GM18526 (cell line): ENCODE measurements at regions not wholly inside any gene's neighbourhood (a gene's known extent, or its start where the extent isn't known, plus 50 kb on each side); places are given as distances from the start of the nearest gene placed in this dataset.

Experiments used
- POLR2A ChIP-seq: IDR thresholded peaks from 3 replicates; pipeline ENCODE4 v1.6.1; 2011; ENCODE audit not compliant: insufficient read length; ENCODE audit errors: extremely low read depth

DNA sequence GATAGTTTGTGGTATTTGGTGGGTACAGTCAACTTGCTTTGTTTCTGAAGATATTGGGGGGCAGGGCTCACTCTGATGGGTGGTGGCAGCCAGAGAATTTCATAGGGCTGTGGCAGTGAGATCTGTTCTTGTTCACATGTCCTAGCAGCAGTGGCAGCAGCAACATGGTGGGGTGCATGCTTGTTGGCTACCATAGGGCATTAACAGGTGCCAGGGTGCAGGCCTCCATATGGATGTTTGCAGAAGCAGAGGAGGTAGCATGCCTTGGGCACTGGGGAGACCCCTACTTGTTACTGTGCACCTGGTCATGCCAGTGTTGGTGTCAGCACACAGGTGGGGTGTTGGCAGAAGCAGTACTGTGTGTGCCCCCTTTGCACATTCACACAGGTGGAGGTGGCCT is 96.3 kb upstream of the ZC4H2 start:
- TF ChIP-seq POLR2A = no peak

DNA sequence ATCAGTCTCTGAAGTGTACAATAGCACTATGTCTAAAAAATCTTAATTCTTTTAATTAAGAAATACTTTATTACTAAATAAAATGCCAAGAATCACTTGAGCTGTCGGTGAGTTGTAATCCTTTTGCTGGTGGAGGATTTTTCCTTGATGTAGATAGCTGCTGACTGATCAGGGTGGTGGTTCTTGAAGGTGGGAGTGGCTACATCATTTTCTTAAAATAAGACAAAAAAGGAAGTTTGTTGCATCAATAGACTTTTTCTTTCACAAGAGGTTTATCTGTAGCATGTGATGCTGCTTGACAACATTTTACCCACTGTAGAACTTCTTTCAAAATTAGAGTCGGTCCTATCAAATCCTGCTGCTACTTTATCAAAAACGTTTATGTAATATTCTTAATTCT is 68.8 kb upstream of the ZC4H2 start:
- no peak for TF ChIP-seq POLR2A

DNA sequence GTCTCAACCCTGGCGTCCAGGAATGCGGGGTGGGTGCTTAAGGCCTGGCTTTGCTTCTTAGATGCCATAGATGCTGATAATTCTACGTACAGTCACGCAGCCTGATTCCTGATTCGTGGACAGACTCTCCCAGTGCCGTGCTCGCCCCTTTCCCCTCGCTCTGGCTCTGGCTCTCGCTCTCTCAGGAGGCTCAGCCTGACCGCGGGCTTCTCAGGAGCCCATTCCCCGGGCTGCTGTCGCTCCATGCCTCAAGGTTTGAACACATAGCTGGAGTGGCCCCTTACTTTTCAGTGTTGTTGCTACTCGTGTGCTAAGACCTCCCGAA is 59.2 kb upstream of the ZC4H2 start:
- TF ChIP-seq POLR2A = no peak

DNA sequence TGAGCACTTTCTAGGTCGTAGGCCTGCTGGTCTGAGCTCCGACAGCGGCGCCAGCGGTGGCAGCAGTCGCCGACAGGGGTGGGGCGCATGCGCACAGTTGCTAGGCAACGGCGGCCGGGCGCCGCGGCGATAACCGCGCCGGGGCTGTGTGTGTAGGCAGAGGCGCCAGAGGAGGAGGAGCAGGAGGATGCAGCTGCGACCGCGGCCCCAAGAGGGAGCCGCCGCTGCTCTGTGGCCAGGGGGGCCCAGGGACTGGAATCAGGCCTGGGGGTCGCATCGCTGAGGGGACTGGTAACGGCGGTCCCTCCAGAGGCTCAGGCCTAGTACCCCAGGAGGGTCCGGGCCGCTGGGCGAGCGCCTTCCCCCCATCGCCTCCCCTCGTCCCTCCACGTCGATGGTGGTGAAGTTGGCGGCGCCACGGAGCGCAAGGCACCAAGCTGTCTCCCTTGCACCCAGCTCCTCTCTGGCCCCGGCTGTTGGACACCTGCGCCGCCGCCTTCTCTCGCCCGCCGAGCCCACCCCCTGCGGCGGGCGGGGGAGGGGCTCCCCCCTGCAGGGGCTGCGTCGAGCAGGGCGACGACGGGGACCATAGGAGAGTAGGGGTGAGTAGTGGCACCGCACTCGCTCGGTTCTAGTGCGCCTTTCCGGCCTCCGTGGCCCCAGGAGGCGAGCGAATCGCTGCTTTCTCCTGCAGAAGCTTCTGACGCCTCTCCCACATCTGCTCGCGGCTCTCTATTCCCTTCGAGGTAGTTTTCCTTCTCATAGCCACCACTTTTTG is 58.6 kb upstream of the ZC4H2 start, which contains the start of gene ZC3H12B:
ZC3H12B (plus strand) TSS at position 159 of the 778 bp plus-strand sequence.
- TF ChIP-seq POLR2A = peak; percentile 12

DNA sequence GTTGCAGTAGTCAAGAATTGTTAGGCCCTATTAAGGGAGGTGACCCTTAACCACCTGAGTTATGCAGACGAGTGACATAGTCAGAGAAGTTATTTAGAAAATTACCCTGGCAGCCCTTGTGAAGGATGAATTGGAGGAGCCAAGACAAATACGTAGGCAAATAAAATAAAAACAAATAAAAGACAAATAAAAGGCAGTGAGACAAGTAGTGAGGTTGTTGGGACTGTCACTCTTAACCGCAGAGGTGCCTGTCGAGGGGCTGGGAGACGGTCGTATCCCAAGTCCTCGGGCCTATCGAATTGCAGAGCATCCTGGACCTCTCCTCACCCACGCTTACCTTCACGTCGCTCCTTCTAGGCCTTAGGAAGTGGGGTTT is 58.0 kb upstream of the ZC4H2 start:
- no peak for TF ChIP-seq POLR2A
